HEK293 (cell line): ENCODE measurements at regions not wholly inside any gene's neighbourhood (a gene's known extent, or its start where the extent isn't known, plus 50 kb on each side); places are given as distances from the start of the nearest gene placed in this dataset.

ENCODE experiments used
- CTCF ChIA-PET: fragments of 350-600 bp; formaldehyde crosslinking; extraction: SDS; loops from one replicate; lab custom pipeline; 2021; ENCODE audit warnings: antibody characterized with exemption; lab: Yijun Ruan, JAX
- POLR2A ChIA-PET: fragments of 300-600 bp; formaldehyde crosslinking; extraction: SDS; loops from one replicate; lab custom pipeline; 2020; ENCODE audit warnings: antibody characterized with exemption, inconsistent platforms; lab: Yijun Ruan, JAX
- H3K27ac ChIP-seq: fragments of 200-500 bp; sonication (Bioruptor generic); 2 replicates; pipeline ENCODE4 v1.5.1; 2014; ENCODE audit warnings: low read depth, low read length, control low read depth, inconsistent platforms; ENCODE audit errors: extremely low read depth
- H3K36me3 ChIP-seq, 2 experiments: fragments of 200-500 bp in 1 of 2; sonication (Bioruptor generic) in 1 of 2; 1 replicate in 1 of 2; 2 replicates in 1 of 2; pipeline ENCODE4 v1.5.1; 2014 to 2017; ENCODE audit warnings: inconsistent platforms in 2 of 2, low read length in 2 of 2; ENCODE audit not compliant: control insufficient read depth in 2 of 2, insufficient read depth in 1 of 2
- H3K4me1 ChIP-seq: fragments of 200-500 bp; sonication (Bioruptor generic); 2 replicates; pipeline ENCODE4 v1.5.1; 2014; ENCODE audit warnings: mild to moderate bottlenecking, low read length, inconsistent platforms; ENCODE audit not compliant: control insufficient read depth, insufficient read depth
- H3K4me3 ChIP-seq: 2 replicates; pipeline ENCODE4 v1.5.1; 2011; ENCODE audit warnings: low read depth, mild to moderate bottlenecking, control low read depth, low read length, moderate library complexity
- H3K9me3 ChIP-seq: fragments of 200-500 bp; sonication (Bioruptor generic); 2 replicates; pipeline ENCODE4 v1.5.1; 2014; ENCODE audit warnings: low read depth, low read length, inconsistent platforms; ENCODE audit not compliant: control insufficient read depth, insufficient read depth
- BCL11B ChIP-seq: fragments of 450-650 bp; formaldehyde crosslinking; IDR thresholded peaks from 2 replicates; pipeline ENCODE4 v1.5.1; 2016; ENCODE audit warnings: low read depth, missing biosample characterization, missing genetic modification characterization
- FEZF1 ChIP-seq: fragments of 450-650 bp; formaldehyde crosslinking; IDR thresholded peaks from 2 replicates; pipeline ENCODE4 v1.5.1; 2016; ENCODE audit warnings: missing biosample characterization, missing genetic modification characterization
- HOXA7 ChIP-seq: sonication (generic); formaldehyde crosslinking; IDR thresholded peaks from 2 replicates; pipeline ENCODE4 v1.8.1; 2022; ENCODE audit warnings: missing genetic modification reagents, borderline replicate concordance
- IKZF3 ChIP-seq: fragments of 450-650 bp; IDR thresholded peaks from 2 replicates; pipeline ENCODE4 v1.5.0; 2018; ENCODE audit warnings: missing biosample characterization, mild to moderate bottlenecking, missing genetic modification characterization, moderate library complexity
- KLF10 ChIP-seq: fragments of 450-650 bp; IDR thresholded peaks from 2 replicates; pipeline ENCODE4 v1.5.1; 2018; ENCODE audit warnings: missing biosample characterization, mild to moderate bottlenecking, missing genetic modification characterization
- KLF8 ChIP-seq: fragments of 450-650 bp; formaldehyde crosslinking; IDR thresholded peaks from 2 replicates; pipeline ENCODE4 v1.5.1; 2016; ENCODE audit warnings: missing biosample characterization, missing genetic modification characterization
- MEIS1 ChIP-seq: sonication (generic); formaldehyde crosslinking; IDR thresholded peaks from 2 replicates; pipeline ENCODE4 v1.8.1; 2022; ENCODE audit warnings: missing genetic modification reagents, mild to moderate bottlenecking, borderline replicate concordance
- REPIN1 ChIP-seq: fragments of 450-650 bp; formaldehyde crosslinking; IDR thresholded peaks from 2 replicates; pipeline ENCODE4 v1.5.1; 2017; ENCODE audit warnings: missing biosample characterization, missing genetic modification characterization, low read depth
- ZBTB21 ChIP-seq: fragments of 450-650 bp; formaldehyde crosslinking; IDR thresholded peaks from 2 replicates; pipeline ENCODE4 v1.5.1; 2017; ENCODE audit warnings: missing biosample characterization, missing genetic modification characterization
- ZBTB48 ChIP-seq: fragments of 450-650 bp; formaldehyde crosslinking; IDR thresholded peaks from 2 replicates; pipeline ENCODE4 v1.5.1; 2016; ENCODE audit warnings: missing biosample characterization, missing genetic modification characterization
- ZFHX2 ChIP-seq: fragments of 450-650 bp; formaldehyde crosslinking; conservative IDR thresholded peaks from 2 replicates; pipeline ENCODE4 v1.5.1; 2016; ENCODE audit warnings: missing biosample characterization, missing genetic modification characterization
- ZNF16 ChIP-seq: fragments of 450-650 bp; formaldehyde crosslinking; IDR thresholded peaks from 2 replicates; pipeline ENCODE4 v1.5.1; 2016; ENCODE audit warnings: low read depth, missing biosample characterization, missing genetic modification characterization
- ZNF214 ChIP-seq: fragments of 450-650 bp; formaldehyde crosslinking; IDR thresholded peaks from 2 replicates; pipeline ENCODE4 v1.5.1; 2017; ENCODE audit warnings: missing biosample characterization, mild to moderate bottlenecking, missing genetic modification characterization, borderline replicate concordance
- ZNF248 ChIP-seq: fragments of 450-650 bp; formaldehyde crosslinking; IDR thresholded peaks from 2 replicates; pipeline ENCODE4 v1.5.1; 2017; ENCODE audit warnings: missing biosample characterization, missing genetic modification characterization
- ZNF292 ChIP-seq: fragments of 450-650 bp; formaldehyde crosslinking; IDR thresholded peaks from 2 replicates; pipeline ENCODE4 v1.5.1; 2016; ENCODE audit warnings: low read depth, missing biosample characterization, missing genetic modification characterization, borderline replicate concordance
- ZNF324 ChIP-seq: fragments of 450-650 bp; formaldehyde crosslinking; IDR thresholded peaks from 2 replicates; pipeline ENCODE4 v1.5.1; 2016; ENCODE audit warnings: missing biosample characterization, missing genetic modification characterization
- ZNF366 ChIP-seq: fragments of 450-650 bp; formaldehyde crosslinking; conservative IDR thresholded peaks from 2 replicates; pipeline ENCODE4 v1.5.1; 2016; ENCODE audit warnings: missing biosample characterization, missing genetic modification characterization
- ZNF626 ChIP-seq: fragments of 450-650 bp; sonication (Bioruptor Pico); formaldehyde crosslinking; IDR thresholded peaks from 2 replicates; pipeline ENCODE4 v1.5.1; 2018; ENCODE audit warnings: missing biosample characterization, missing genetic modification characterization, inconsistent platforms
- ZNF629 ChIP-seq: fragments of 450-650 bp; formaldehyde crosslinking; IDR thresholded peaks from 2 replicates; pipeline ENCODE4 v1.5.1; 2017; ENCODE audit warnings: missing biosample characterization, missing genetic modification characterization
- TF ChIP-seq, protein P1 (sequence below): fragments of 450-650 bp; formaldehyde crosslinking; IDR thresholded peaks from 2 replicates; pipeline ENCODE4 v1.5.1; 2016; ENCODE audit warnings: missing biosample characterization, missing genetic modification characterization, low read depth

DNA sequence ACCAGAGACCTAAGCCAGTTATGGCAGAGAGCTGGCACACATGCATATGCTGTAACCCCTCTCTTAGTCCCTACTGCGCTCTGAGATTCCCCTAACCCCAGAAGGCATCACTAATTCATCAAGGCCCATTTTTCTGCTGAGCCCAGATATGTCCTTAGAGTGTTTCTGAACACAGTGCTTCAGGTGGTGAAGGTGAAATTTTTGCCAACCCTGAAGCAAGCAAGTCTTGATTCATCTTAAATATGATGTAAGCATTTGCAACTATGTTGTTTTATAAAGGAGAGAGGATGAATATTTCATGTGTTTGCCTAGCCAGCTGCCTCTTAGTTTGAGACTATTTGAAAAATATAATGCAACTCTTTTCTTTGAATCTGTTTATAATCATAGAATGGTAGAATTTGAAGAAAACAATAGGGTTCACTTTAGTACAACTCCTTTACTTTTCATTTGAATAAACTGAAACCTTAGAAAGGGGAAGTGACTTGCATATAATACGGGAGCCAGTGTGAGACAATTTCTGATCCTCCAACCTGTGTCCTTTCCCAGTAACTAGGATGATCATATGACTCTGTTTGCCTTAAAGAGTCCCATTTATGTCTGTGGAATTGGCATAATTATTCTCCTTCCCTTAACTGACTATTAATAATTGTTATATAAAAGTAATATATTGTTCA is 194.3 kb upstream of the MTNR1B start:
- Histone ChIP-seq H3K9me3 (no peaks in the 10 kb centered on the region), H3K27ac (no peak overlapping the region), H3K36me3 (no peaks in the 10 kb centered on the region), H3K4me1 (no peaks in the 10 kb centered on the region), H3K4me3 (no peak overlapping the region)
- no peak for TF ChIP-seq ZNF248 (tag by site-specific recombination)
- no peak for TF ChIP-seq ZNF16 (tag by site-specific recombination)
- TF ChIP-seq, protein P1, sequence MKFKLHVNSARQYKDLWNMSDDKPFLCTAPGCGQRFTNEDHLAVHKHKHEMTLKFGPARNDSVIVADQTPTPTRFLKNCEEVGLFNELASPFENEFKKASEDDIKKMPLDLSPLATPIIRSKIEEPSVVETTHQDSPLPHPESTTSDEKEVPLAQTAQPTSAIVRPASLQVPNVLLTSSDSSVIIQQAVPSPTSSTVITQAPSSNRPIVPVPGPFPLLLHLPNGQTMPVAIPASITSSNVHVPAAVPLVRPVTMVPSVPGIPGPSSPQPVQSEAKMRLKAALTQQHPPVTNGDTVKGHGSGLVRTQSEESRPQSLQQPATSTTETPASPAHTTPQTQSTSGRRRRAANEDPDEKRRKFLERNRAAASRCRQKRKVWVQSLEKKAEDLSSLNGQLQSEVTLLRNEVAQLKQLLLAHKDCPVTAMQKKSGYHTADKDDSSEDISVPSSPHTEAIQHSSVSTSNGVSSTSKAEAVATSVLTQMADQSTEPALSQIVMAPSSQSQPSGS, result no peak
- no peak for TF ChIP-seq ZBTB48 (tag by site-specific recombination)
- TF ChIP-seq REPIN1 (tag by site-specific recombination), result no peak
- no peak for TF ChIP-seq IKZF3 (tag by site-specific recombination)
- no peak for TF ChIP-seq HOXA7 (CRISPR knock-in tag)
- no peak for TF ChIP-seq ZBTB21 (tag by site-specific recombination)
- no peak for TF ChIP-seq ZNF214 (tag by site-specific recombination)
- no peak for TF ChIP-seq KLF10 (tag by site-specific recombination)
- TF ChIP-seq KLF8, result no peak
- TF ChIP-seq FEZF1 (tag by site-specific recombination), result no peak
- no peak for TF ChIP-seq ZNF629 (tag by site-specific recombination)
- TF ChIP-seq ZNF626 (tag by site-specific recombination), result no peak
- CTCF ChIA-PET, result no interaction called here
- POLR2A ChIA-PET, result no interaction called here

- H3K27ac ChIP-seq, result no peak overlapping the region
- no peaks in the 10 kb centered on the region for H3K9me3 ChIP-seq
- CTCF ChIA-PET, result no interaction called here
- H3K36me3 ChIP-seq, result no peaks in the 10 kb centered on the region
- H3K4me1 ChIP-seq, result no peaks in the 10 kb centered on the region
- TF ChIP-seq ZFHX2 (tag by site-specific recombination) (no peak), ZNF366 (tag by site-specific recombination) (no peak), BCL11B (tag by site-specific recombination) (no peak)
- TF ChIP-seq, all 188 proteins: peak for 0
- no peak overlapping the region for H3K4me3 ChIP-seq
- POLR2A ChIA-PET, result no interaction called here
Measured at GRCh38 chr11:92776676-92777075, 192.8 kb upstream of the MTNR1B start.

DNA sequence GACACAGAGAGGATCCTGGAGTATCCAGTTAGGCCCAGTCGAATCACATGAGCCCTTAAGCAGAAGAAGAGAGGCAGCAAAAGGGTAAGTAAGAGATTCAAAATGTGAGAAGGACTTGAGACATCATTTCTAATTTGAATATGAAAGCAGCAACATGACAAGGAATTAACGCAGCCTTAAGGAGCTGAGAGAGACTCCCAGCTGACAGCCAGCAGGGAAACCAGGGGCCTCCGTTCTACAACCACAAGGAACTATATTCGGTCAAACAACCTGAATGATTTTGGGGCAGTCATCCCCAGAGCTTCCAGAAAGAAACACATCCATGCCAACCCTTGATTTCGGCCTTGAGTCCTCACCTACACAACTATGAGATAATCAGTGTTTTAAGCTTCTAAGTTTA is 189.7 kb upstream of the MTNR1B start:
- TF ChIP-seq ZNF324 (tag by site-specific recombination) (no peak), ZNF292 (tag by site-specific recombination) (no peak), MEIS1 (CRISPR knock-in tag) (no peak)
- H3K9me3 ChIP-seq, result no peaks in the 10 kb centered on the region
- H3K36me3 ChIP-seq, result no peaks in the 10 kb centered on the region
- H3K27ac ChIP-seq, result no peak overlapping the region
- H3K4me3 ChIP-seq, result no peak overlapping the region
- ChIA-PET CTCF (no interaction called here), POLR2A (interaction anchor here (0.7 kb wide), 1 partner anchor 1073 kb away, joined by 3 read pairs; no protein-coding TSS in a partner anchor)
- no peaks in the 10 kb centered on the region for H3K4me1 ChIP-seq
